Medulla oblongata (tissue), 1 donor: ENCODE measurements at regions not wholly inside any gene's neighbourhood (a gene's known extent, or its start where the extent isn't known, plus 50 kb on each side); places are given as distances from the start of the nearest gene placed in this dataset.

Experiments used
- DNase-seq: peaks from one replicate; pipeline ENCODE4 v3.0.0-alpha.2; 2015; ENCODE audit errors: extremely low spot score

GRCh38 chr12:105843561-105843960, 295.2 kb downstream of the NUAK1 start:
- DNase-seq = peak; percentile 8

- DNase-seq = peak; percentile 9
Measured at GRCh38 chr12:105843986-105844760, 294.6 kb downstream of the NUAK1 start.

GRCh38 chr12:105846331-105846730, 292.4 kb downstream of the NUAK1 start:
- DNase-seq = no peak

- DNase-seq = no peak
Measured at GRCh38 chr12:105847068-105847467, 291.7 kb downstream of the NUAK1 start.

GRCh38 chr12:105848286-105848685, 290.5 kb downstream of the NUAK1 start:
- DNase-seq = no peak

GRCh38 chr12:105850103-105850968, 288.4 kb downstream of the NUAK1 start:
- no peak for DNase-seq

- DNase-seq = no peak
Measured at GRCh38 chr12:105852496-105852895, 286.3 kb downstream of the NUAK1 start.

GRCh38 chr12:105852951-105853350, 285.8 kb downstream of the NUAK1 start:
- no peak for DNase-seq

- DNase-seq = no peak
Measured at GRCh38 chr12:105854071-105854470, 284.7 kb downstream of the NUAK1 start.

GRCh38 chr12:105855361-105856047, 283.2 kb downstream of the NUAK1 start:
- no peak for DNase-seq

- no peak for DNase-seq
Measured at GRCh38 chr12:105856048-105856405, 282.7 kb downstream of the NUAK1 start.

GRCh38 chr12:105858981-105859710, 279.6 kb downstream of the NUAK1 start:
- no peak for DNase-seq

GRCh38 chr12:105860561-105861207, 278.1 kb downstream of the NUAK1 start:
- no peak for DNase-seq

GRCh38 chr12:105861227-105861626, 277.5 kb downstream of the NUAK1 start:
- no peak for DNase-seq

GRCh38 chr12:105862163-105862821, 276.5 kb downstream of the NUAK1 start:
- no peak for DNase-seq

GRCh38 chr12:105864316-105864715, 274.4 kb downstream of the NUAK1 start:
- no peak for DNase-seq

- DNase-seq = no peak
Measured at GRCh38 chr12:105864901-105865300, 273.9 kb downstream of the NUAK1 start.

GRCh38 chr12:105865886-105866285, 272.9 kb downstream of the NUAK1 start:
- no peak for DNase-seq

- DNase-seq = no peak
Measured at GRCh38 chr12:105874121-105874520, 264.6 kb downstream of the NUAK1 start.

- no peak for DNase-seq
Measured at GRCh38 chr12:105876396-105876927, 262.3 kb downstream of the NUAK1 start.
